HG03280 (cell line): ENCODE measurements at regions not wholly inside any gene's neighbourhood (a gene's known extent, or its start where the extent isn't known, plus 50 kb on each side); places are given as distances from the start of the nearest gene placed in this dataset.

Experiments
- ATAC-seq: cut with Tn5 transposase; IDR thresholded peaks from one replicate; pipeline ENCODE4 v1.9.1; 2021; ENCODE audit warnings: mild to moderate bottlenecking, moderate library complexity; ENCODE audit not compliant: unreplicated experiment

- ATAC-seq: no peak
Observed at GRCh38 chr5:169450464-169450863, 133.1 kb upstream of the SPDL1 start.

DNA sequence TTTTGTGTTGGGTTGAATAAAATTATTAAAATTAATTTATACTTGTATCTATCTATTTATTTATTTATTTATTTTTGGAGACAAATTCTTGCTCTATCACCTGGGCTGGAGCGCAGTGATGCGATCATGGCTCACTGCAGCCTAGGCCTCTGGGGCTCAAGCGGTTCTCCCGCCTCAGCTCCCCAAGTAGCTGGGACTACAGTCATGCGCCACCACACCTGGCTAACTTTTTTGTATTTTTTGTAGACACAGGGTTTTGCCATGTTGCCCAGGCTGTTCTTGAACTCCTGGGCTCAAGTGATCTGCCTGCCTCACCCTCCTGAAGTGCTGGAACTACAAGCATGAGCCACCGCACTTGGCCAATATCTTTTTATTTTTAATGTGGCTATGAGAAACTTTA lies 134.7 kb upstream of the SPDL1 start:
- no peak for ATAC-seq

DNA sequence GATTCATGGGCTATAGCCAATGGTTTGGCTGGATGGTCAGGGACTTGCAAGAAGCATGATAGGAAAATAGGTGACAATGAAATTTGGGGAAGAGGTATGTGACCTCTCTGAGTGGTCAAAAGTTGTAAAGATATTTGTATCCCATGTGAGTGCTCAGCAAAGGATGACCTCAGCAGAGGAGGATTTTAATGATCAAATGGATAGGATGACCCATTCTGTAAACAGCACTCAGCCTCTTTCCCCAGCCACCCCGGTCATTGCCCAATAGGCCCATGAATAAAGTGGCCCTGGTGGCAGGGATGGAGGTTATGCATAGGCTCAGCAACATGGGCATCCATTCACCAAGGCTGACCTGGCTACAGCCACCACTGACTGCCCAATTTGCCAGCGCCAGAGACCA lies 138.4 kb upstream of the SPDL1 start:
- no peak for ATAC-seq

DNA sequence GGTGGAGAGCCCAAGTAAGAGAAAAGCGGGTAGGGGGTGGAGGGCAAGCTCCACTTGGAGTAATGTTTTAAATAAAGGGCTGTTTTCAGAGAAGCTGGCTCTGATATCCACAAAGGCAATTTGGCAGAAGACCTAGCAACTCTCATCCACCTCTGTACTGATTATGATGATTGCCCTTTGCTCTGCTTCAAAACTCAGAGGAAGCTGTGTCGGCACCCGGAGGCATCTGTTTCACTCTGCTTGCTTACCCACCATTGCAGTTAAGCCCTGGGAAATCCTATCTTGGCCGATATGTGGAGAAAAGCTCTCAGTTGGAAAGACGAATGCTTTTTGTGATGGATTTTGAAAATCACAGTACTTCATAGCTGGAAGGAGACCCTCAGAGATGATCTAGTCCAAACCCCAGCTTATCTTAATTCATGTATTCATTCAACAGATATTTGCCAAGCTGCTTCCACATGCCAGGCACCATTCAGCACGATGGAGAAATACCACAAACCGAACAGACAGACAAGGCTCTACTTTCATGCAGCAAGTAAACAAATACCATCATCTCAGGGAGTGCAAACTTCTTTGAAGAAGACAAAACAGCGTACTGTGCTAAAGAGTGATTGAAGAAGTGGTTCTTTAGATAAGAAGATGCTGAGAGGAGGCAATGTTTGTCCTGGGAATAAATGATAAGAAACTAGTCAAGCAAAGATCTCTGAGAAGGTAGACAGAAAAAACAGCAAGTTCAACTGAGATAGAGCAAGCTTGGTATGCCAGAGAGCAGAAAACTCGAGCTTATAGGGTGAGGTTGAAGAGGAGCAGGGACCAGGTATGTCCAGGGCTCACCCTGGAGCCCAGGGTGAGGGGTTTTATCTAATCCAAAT lies 140.4 kb upstream of the SPDL1 start:
- ATAC-seq: no peak

GRCh38 chr5:169442403-169442874 lies 141.1 kb upstream of the SPDL1 start:
- no peak for ATAC-seq

- ATAC-seq: no peak
Observed at GRCh38 chr5:169440107-169440705, 139.3 kb upstream of the SLIT3 start.

- ATAC-seq: no peak
Observed at GRCh38 chr5:169439362-169439761, 138.4 kb upstream of the SLIT3 start.

DNA sequence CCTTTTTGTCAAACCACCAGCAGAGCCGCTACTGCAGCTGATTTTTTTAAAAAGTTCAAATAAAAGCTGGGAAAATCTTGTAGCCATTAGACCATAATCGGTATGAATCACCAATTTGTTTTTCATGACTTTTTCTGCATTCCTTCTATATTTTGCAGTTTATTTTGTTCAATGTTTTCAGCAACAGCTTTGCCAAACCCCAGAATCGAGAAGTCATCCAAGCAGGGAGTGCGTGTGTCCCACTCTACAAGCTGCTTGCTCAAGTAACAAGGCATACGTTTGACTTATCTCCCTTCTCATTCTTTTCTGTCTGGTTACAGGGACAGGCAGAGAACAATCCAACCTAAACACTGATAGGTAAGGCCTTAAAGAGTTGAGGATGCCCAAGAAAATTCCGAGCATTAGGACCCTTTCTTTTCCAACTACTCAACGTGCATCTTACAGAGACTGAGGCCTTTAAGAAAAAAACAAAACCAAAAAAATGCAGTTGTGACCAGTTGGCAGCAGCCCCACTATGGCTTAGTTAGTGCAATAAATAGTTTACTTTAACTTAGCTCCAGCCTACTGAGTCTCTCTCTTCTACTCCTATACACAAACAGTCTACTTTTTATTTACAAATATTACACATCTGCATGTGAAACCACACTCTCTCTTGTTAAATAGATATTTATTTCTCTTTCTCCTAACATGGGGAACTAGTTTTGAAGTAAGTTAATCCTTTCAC lies 134.7 kb upstream of the SLIT3 start:
- no peak for ATAC-seq

DNA sequence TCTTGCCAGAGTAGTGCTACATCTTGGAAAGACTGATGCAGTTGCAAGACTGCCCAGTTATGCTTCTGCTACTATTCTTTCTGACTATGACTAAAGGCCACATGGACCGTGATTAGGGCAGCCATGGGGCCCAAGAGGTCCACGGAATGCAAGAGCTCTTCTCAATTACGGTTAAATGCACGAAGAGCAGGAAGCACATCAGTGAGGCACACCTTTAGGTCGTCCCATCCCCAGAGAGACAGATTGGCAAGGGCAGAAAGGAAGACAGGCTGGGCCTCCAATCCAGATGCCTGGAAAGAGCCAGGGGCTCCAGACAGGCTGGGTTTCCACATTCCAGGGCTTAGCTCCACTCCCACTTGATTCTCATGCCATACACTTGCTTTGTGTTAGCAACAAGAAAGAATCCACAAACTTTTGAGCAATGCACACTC lies 132.3 kb upstream of the SLIT3 start:
- no peak for ATAC-seq

GRCh38 chr5:169431386-169431785 lies 130.4 kb upstream of the SLIT3 start:
- no peak for ATAC-seq

- no peak for ATAC-seq
Observed at GRCh38 chr5:169430671-169431070, 129.7 kb upstream of the SLIT3 start.

GRCh38 chr5:169429044-169429443 lies 128.1 kb upstream of the SLIT3 start:
- no peak for ATAC-seq

GRCh38 chr5:169426784-169427183 lies 125.8 kb upstream of the SLIT3 start:
- no peak for ATAC-seq

GRCh38 chr5:169424670-169425378 lies 123.9 kb upstream of the SLIT3 start:
- ATAC-seq: no peak

GRCh38 chr5:169424279-169424655 lies 123.3 kb upstream of the SLIT3 start:
- no peak for ATAC-seq

GRCh38 chr5:169423580-169424278 lies 122.8 kb upstream of the SLIT3 start:
- ATAC-seq: no peak

GRCh38 chr5:169422087-169422486 lies 121.1 kb upstream of the SLIT3 start:
- no peak for ATAC-seq

- ATAC-seq: no peak
Observed at GRCh38 chr5:169421677-169422076, 120.7 kb upstream of the SLIT3 start.

DNA sequence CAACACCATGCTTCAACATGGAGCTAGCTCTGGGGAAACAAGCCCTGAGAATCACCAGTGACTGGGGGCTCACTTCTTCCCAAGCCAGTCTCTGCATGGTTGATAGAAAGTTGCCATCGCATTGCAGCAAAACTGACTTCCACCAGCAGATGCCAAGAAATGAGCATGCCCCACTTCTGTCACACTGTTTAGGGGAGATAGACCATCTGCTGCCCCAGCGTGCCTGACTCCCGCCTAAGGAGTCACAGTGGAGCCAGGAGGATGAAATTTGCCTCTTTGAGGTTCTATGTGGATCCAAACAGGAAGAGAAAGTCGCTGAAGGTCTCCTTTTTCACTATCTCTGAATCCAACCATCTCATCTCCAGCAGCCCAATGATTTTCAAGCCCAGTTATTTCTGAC lies 116.7 kb upstream of the SLIT3 start:
- ATAC-seq: no peak

GRCh38 chr5:169416583-169417196 lies 115.8 kb upstream of the SLIT3 start:
- ATAC-seq: peak; percentile 97
